ENCODE measurements at regions not wholly inside any gene's neighbourhood (a gene's known extent, or its start where the extent isn't known, plus 50 kb on each side); places are given as distances from the start of the nearest gene placed in this dataset.

GRCh38 chr3:146709969-146710368 lies 104.8 kb upstream of the PLSCR5 start:
- TF ChIP-seq, protein P1, sequence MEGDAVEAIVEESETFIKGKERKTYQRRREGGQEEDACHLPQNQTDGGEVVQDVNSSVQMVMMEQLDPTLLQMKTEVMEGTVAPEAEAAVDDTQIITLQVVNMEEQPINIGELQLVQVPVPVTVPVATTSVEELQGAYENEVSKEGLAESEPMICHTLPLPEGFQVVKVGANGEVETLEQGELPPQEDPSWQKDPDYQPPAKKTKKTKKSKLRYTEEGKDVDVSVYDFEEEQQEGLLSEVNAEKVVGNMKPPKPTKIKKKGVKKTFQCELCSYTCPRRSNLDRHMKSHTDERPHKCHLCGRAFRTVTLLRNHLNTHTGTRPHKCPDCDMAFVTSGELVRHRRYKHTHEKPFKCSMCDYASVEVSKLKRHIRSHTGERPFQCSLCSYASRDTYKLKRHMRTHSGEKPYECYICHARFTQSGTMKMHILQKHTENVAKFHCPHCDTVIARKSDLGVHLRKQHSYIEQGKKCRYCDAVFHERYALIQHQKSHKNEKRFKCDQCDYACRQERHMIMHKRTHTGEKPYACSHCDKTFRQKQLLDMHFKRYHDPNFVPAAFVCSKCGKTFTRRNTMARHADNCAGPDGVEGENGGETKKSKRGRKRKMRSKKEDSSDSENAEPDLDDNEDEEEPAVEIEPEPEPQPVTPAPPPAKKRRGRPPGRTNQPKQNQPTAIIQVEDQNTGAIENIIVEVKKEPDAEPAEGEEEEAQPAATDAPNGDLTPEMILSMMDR (IDR thresholded peaks at IDR 0.05; ENCODE audit: borderline replicate concordance, extremely low read depth, low read length, poor library complexity, severe bottlenecking), result no peak
- TF ChIP-seq EZH2 (IDR thresholded peaks at IDR 0.05; ENCODE audit: borderline replicate concordance, low read depth, low read length, severe bottlenecking), result no peak
